ENCODE measurements at regions not wholly inside any gene's neighbourhood (a gene's known extent, or its start where the extent isn't known, plus 50 kb on each side); places are given as distances from the start of the nearest gene placed in this dataset.

- TF ChIP-seq HOXB6 (CRISPR knock-in tag; IDR thresholded peaks at IDR 0.05; ENCODE audit: borderline replicate concordance) (no peak), FUS (optimal IDR thresholded peaks at IDR 0.05; ENCODE audit: low read depth, low read length) (no peak), MAFF (IDR thresholded peaks at IDR 0.05; ENCODE audit: low read length) (no peak), FOXP4 (CRISPR knock-in tag; IDR thresholded peaks at IDR 0.05; ENCODE audit: borderline replicate concordance) (no peak), ZNF217 (CRISPR knock-in tag; IDR thresholded peaks at IDR 0.05) (no peak), PRDM10 (IDR thresholded peaks at IDR 0.05; ENCODE audit: partially characterized antibody) (no peak), TFAM (CRISPR knock-in tag; conservative IDR thresholded peaks at IDR 0.05) (no peak), ZNF398 (CRISPR knock-in tag; IDR thresholded peaks at IDR 0.05) (no peak), ZNF41 (CRISPR knock-in tag; conservative IDR thresholded peaks at IDR 0.05) (no peak), ZKSCAN8 (CRISPR knock-in tag; IDR thresholded peaks at IDR 0.05) (no peak), RFX7 (CRISPR knock-in tag; IDR thresholded peaks at IDR 0.05) (no peak), ZBTB49 (CRISPR knock-in tag; IDR thresholded peaks at IDR 0.05; ENCODE audit: borderline replicate concordance) (no peak)
Measured at GRCh38 chr14:71751264-71751663, 181.0 kb upstream of the RGS6 start (continued).

Data from K562 (cell line).